HL-60/S4 (cell line): ENCODE measurements at regions not wholly inside any gene's neighbourhood (a gene's known extent, or its start where the extent isn't known, plus 50 kb on each side); places are given as distances from the start of the nearest gene placed in this dataset.
"Not testable (repeated sequence)": the region's sequence is repeated elsewhere in the genome, so short reads cannot be mapped to it uniquely, and the experiment has no call there.

ENCODE experiments used
- in situ Hi-C: fragments of 300-500 bp; cut with MboI; formaldehyde crosslinking; loops from 2 replicates; pipeline ENCODE4 v1.14.3; 2022; ENCODE audit warnings: low sequenced_read_pairs

DNA sequence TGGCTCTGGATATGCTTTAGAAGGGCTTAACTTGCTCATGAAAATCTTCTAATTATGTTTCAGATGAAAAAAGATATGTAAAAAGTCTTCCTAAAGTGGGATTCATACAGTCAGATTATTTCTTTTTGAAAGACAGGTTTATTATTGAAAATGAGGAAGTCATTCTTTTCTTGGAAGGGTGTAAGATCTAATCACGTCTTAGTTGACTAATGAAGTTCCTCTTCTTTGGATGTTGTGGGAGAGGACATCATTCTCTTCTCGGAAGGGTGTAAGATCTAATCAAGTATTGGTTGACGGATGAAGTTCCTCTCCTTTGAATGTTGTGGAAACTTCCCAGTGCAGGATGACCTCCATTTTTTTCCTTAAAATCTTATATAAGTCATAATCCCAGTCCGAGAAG is 74.9 kb downstream of the ALG10 start:
- in situ Hi-C loops: no loop called here

GRCh38 chr12:34105392-34105933 is 83.2 kb downstream of the ALG10 start:
- in situ Hi-C loops: no loop called here

DNA sequence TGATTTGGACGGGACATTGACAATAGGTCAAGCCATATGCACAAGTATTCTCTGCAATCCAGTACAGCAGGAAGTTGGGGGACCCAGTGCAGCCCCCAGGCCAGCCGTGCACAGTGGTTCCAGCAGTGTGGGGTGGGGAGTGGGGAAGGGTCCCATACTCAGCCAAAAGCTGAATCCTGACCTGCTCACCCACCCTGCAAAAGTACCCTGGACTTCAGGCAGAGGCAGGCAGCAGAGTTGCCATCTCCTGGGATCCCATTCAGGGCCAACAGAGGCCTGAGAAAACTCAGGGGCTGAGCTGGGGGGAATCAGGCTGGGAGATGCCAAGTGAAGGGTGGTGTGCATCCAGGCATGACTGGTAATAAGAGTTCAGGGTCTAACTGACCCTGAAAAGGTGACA is 83.9 kb downstream of the ALG10 start:
- in situ Hi-C loops: no loop called here

DNA sequence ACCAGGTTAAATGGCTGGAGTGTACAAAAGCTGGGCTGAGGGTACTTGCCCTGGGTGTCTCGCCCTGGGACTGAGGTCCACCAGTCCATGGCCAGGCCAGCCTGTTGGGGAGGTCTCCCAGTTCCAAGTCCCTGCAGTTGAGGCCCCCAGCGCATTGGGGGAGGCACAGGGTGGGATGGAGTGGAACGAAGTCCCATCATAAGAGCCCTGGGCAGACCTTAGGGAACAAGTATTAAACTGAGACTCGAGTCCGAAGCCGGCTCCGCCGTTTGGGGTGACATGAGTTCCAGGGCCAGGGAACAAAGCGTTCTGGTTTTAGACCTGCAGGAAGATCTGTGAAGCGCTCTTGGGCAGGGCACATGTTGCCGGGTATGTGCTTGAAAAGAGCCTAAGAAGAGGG is 84.7 kb downstream of the ALG10 start:
- in situ Hi-C loops: no loop called here

- in situ Hi-C loops: no loop called here
Measured at GRCh38 chr12:34107781-34108404, 85.6 kb downstream of the ALG10 start.

- in situ Hi-C loops: no loop called here
Measured at GRCh38 chr12:34108405-34108803, 86.1 kb downstream of the ALG10 start.

DNA sequence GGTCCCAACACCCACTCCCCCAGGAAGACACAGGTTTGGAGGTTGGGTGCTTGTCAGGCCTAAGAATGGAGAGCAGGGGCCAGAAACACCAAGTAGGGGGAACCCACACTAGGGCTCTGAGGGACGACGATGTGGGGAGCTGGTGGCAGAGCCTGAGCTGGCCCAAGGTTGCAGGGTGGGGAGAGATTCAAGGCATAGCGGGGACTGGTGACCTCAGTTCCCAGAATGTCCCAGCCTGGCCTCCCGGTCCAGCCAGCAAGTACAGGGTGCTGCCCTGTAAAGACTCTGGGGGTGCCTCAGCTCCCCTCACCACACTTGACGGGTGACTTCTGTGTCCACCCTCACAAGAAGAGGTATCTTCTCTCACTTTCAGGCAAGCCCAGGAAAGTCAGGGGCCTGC is 86.7 kb downstream of the ALG10 start:
- in situ Hi-C loops: no loop called here

GRCh38 chr12:34109390-34109789 is 87.1 kb downstream of the ALG10 start:
- in situ Hi-C loops: no loop called here

- in situ Hi-C loops: not testable (repeated sequence)
Measured at GRCh38 chr12:34109909-34110531, 87.7 kb downstream of the ALG10 start.

DNA sequence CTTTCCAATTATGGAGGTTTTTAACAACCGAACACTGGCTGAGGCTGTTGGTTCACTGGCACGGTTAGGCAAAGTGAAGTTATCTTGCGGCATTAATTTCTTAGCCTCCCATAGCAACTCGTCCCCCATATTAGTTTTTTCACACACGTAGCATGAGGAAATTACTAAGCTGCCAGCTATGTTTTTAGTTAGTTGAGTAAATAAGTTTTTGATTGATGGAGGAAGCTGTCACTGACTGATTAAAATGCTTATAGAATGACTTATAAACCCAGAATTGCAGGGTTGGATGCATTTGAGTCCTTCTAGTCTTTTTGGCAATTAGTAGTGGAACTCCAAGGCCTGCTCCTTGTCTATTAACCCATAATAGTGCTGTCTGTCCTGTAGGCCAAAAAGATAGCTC is 97.1 kb downstream of the ALG10 start:
- in situ Hi-C loops: no loop called here

DNA sequence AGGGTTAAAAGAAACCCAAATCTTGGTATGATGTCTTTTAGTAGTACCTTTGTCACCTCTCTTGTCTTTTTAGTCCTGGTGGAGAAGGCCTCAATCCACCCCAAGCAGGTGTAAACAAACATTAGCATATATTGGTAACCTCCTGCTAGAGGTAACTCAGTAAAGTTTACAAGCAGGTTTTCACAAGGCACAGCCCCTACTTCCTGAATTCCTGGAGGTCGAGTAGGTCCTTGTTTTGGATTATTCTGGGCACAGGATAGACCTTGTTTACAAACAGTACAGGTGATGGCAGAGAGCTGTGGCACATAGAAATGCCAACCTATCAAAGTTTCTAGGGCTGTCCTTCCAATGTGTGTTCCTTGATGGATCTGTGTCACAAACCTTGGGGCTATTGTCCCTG is 99.1 kb downstream of the ALG10 start:
- in situ Hi-C loops: no loop called here

- in situ Hi-C loops: not testable (repeated sequence)
Measured at GRCh38 chr12:34123092-34123491, 100.8 kb downstream of the ALG10 start.

DNA sequence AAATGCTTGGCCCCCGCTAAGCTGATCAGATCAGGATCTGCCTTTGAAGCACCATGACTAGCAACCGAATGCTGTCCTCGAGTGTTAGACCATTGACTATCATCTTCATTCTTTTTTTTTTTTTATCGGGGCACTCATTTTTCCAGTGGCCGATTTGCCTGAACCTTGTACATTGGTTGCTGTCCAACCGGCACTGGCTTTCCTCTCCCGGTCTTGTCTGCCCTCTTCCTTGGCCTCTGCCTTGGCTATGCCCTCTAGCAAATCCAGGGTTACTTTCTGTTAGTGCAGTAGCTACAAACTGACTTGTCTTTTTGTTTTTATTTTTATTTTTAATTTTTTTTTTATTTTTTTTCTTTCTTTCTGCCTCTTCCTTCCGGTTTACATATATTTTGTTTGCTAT is 102.3 kb downstream of the ALG10 start:
- in situ Hi-C loops: no loop called here

DNA sequence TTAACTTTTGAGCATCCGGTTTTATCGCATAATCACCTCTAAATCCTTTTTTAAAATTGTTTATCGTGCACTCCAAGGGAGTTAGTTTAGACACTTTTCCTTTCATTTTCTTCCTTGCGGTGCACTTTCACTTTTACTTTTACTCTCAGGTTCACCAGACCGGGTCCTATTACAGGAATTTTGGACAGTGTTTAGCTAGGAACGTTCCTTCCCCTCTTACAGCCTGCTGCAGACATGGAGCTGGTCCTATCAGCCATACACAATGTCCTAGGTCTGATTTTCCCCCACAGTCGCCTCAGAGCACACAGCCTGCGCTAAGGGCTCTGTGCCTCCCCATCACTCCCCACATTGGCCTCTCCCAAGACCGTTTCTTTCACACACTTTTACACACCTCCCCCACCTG is 103.9 kb downstream of the ALG10 start:
- in situ Hi-C loops: no loop called here

- in situ Hi-C loops: no loop called here
Measured at GRCh38 chr12:34126805-34127204, 104.5 kb downstream of the ALG10 start.

DNA sequence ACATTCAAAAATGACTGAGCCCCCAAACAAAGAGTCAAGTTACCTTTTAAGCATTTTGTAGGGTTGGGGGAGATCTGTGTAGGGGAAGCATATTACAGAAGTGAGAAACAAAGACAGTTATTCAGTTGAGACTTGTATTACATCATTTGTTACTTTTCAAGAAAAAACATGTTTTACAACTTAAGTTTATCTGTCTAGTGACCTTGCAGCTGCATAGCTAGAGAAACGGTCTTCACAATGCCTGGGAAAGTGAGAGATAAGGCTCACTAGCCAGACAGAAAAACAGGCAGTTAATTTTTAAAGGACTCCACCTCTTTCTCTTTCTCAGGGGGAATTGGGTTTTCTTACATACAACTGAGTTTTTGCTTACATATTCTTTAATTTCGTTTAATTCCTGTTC is 105.1 kb downstream of the ALG10 start:
- in situ Hi-C loops: not testable (repeated sequence)

DNA sequence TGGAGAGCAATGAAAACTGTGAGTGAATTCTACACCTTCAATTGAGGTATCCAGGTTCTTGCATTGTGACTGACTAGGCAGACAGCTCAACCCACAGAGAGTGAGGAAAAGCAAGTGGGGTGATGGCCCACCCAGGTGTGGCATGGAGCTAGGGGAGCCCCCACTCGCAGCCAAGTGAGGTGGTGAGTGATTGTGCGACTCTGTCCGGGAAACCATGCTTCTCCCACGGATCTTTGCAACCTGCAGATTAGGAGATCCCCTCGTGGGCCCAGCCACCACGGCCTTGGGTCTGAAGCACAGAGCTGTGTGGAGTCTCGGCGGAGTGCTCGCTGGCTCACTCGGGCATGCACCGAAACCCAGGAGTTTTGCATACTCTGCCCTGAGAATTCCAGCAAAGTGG is 120.1 kb downstream of the ALG10 start:
- in situ Hi-C loops: no loop called here

- in situ Hi-C loops: no loop called here
Measured at GRCh38 chr12:34151019-34151418, 128.7 kb downstream of the ALG10 start.

- in situ Hi-C loops: no loop called here
Measured at GRCh38 chr12:34163443-34163842, 141.1 kb downstream of the ALG10 start.

DNA sequence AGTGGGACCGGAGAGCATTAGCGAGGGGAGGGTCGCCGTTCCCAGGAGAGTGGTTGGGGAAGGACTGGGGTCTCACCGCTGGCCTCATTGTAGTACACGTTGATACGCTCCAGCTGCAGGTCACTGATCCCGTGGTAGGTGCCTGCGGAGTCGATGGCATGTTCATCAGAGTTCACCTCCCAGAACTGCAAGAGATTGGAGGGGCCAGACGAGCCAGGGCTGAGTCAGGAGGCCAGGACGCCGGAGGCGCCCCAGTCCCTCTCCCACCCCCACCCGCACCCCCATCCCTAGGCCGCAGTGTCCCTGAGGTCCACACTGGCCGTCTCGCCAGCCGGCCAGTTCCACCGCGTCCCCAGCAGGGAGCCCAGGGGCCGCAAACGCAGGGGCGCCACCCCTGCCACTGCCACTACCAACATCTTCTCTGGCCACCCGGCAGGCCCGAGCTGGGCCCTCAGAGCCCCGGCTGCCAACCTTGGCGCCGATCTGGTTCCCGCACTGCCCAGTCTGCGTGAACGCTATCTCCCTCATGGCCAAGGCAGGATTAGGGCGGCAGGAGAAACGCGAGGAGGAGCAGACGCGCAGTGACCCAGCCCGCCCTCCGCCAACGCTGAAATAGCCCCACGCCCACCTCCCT is 144.2 kb downstream of the ALG10 start:
- in situ Hi-C loops: no loop called here

GRCh38 chr12:34168507-34168906 is 146.2 kb downstream of the ALG10 start:
- in situ Hi-C loops: not testable (repeated sequence)

DNA sequence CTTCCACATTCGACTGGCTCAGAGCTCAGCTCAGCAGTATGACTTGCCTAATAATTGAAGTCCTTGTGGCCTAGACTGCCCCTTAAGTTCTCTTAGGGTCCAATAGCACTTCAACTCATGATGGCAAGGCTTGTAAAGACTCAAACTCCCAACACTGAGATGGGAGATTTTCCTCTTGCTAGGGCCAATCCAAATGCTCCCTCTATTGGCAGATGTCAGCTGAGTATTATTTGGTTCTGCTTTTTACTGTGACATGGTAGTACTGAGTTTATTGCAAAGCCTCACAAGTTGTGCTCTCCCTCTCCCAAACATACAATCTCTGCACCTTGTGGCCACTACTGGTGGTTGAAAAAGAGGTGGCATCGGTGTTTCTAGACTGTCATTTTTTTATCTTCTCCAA is 164.2 kb downstream of the ALG10 start:
- in situ Hi-C loops: no loop called here
